OCI-LY1 (cell line): ENCODE measurements at regions not wholly inside any gene's neighbourhood (a gene's known extent, or its start where the extent isn't known, plus 50 kb on each side); places are given as distances from the start of the nearest gene placed in this dataset.

Source experiments
- EZH2 ChIP-seq: fragments of 200-600 bp; sonication (generic), shearing (Covaris generic); IDR thresholded peaks from 2 replicates; pipeline ENCODE4 v1.8.0; 2017; ENCODE audit warnings: borderline replicate concordance, mixed run types, mild to moderate bottlenecking, antibody characterized with exemption, low read length, moderate library complexity, mixed read lengths
- TF ChIP-seq, protein P1 (sequence below): fragments of 200-600 bp; sonication (generic), shearing (Covaris generic); IDR thresholded peaks from 2 replicates; pipeline ENCODE4 v1.5.1; 2017; ENCODE audit warnings: mild to moderate bottlenecking, antibody characterized with exemption, low read length, moderate library complexity, mixed read lengths

- no peak for TF ChIP-seq EZH2
- TF ChIP-seq, protein P1, sequence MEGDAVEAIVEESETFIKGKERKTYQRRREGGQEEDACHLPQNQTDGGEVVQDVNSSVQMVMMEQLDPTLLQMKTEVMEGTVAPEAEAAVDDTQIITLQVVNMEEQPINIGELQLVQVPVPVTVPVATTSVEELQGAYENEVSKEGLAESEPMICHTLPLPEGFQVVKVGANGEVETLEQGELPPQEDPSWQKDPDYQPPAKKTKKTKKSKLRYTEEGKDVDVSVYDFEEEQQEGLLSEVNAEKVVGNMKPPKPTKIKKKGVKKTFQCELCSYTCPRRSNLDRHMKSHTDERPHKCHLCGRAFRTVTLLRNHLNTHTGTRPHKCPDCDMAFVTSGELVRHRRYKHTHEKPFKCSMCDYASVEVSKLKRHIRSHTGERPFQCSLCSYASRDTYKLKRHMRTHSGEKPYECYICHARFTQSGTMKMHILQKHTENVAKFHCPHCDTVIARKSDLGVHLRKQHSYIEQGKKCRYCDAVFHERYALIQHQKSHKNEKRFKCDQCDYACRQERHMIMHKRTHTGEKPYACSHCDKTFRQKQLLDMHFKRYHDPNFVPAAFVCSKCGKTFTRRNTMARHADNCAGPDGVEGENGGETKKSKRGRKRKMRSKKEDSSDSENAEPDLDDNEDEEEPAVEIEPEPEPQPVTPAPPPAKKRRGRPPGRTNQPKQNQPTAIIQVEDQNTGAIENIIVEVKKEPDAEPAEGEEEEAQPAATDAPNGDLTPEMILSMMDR: no peak
Observed at GRCh38 chr10:118838364-118838763, 83.6 kb upstream of the CACUL1 start.
